Esophagus muscularis mucosa (tissue), 4 donors: ENCODE measurements at regions not wholly inside any gene's neighbourhood (a gene's known extent, or its start where the extent isn't known, plus 50 kb on each side); places are given as distances from the start of the nearest gene placed in this dataset.

Experiments used
- DNase-seq: peaks from one replicate; pipeline ENCODE4 v3.0.0-alpha.2; 2017; ENCODE audit errors: extremely low spot score
- H3K27ac ChIP-seq, 4 donors: fragments of 200-600 bp; sonication (generic); replicated peaks in 1 of 4; 1 replicate in 3 of 4; 2 replicates in 1 of 4; pipeline ENCODE4 v1.5.1; 2016 to 2019; ENCODE audit warnings: mild to moderate bottlenecking in 1 of 4
- H3K27me3 ChIP-seq, 4 donors: fragments of 200-600 bp; sonication (generic); one replicate each; pipeline versions ENCODE4 v1.5.1 to v1.6.0; 2016 to 2019
- H3K36me3 ChIP-seq, 4 donors: fragments of 200-600 bp; sonication (generic); one replicate each; pipeline ENCODE4 v1.5.1; 2016 to 2019
- H3K4me1 ChIP-seq, 4 donors: fragments of 200-600 bp; sonication (generic); one replicate each; pipeline ENCODE4 v1.5.1; 2016 to 2019
- H3K4me3 ChIP-seq, 4 donors: fragments of 200-600 bp; sonication (generic); 1 replicate in 2 of 4; 2 replicates in 2 of 4; pipeline ENCODE4 v1.5.1; 2016 to 2019; ENCODE audit warnings: mild to moderate bottlenecking in 4 of 4, moderate library complexity in 1 of 4
- H3K9me3 ChIP-seq, 4 donors: fragments of 200-600 bp; sonication (generic); 1 replicate in 3 of 4; 2 replicates in 1 of 4; pipeline ENCODE4 v1.5.1; 2016 to 2019
- CTCF ChIP-seq, 3 experiments: fragments of 200-600 bp in 2 of 3; fragments of 450-650 bp in 1 of 3; sonication (generic) in 2 of 3; IDR thresholded peaks; one replicate each; pipeline ENCODE4 v1.5.1; 2017 to 2019; ENCODE audit warnings: antibody characterized with exemption in 3 of 3, mild to moderate bottlenecking in 2 of 3, moderate library complexity in 1 of 3
- EP300 ChIP-seq: sonication (generic); formaldehyde crosslinking; IDR thresholded peaks from one replicate; pipeline ENCODE4 v1.6.1; 2017; ENCODE audit warnings: antibody characterized with exemption
- POLR2A ChIP-seq: fragments of 450-650 bp; IDR thresholded peaks from one replicate; pipeline ENCODE4 v1.6.1; 2017; ENCODE audit warnings: antibody characterized with exemption, moderate library complexity, mild to moderate bottlenecking, low read depth
- POLR2AphosphoS5 ChIP-seq, 2 donors: sonication (generic); formaldehyde crosslinking; IDR thresholded peaks; one replicate each; pipeline ENCODE4 v1.6.1; 2017; ENCODE audit warnings: antibody characterized with exemption in 2 of 2
- WGBS: methylation state at CpG from one replicate; pipeline ENCODE4 v1.1.5; 2018; 5-methylcytosine and 5-hydroxymethylcytosine counted together
- intact Hi-C: fragments of 100-400 bp; cut with DNase I; formaldehyde crosslinking; loops from one replicate; pipeline ENCODE4 v1.15.1; 2023

- 90% methylated on average over 5 of the region's 5 CpGs for WGBS
- DNase-seq = no peak
- Histone ChIP-seq H3K27me3 (no peaks in the 10 kb centered on the region), H3K36me3 (no peaks in the 10 kb centered on the region), H3K27ac (no peak overlapping the region), H3K4me3 (no peak overlapping the region), H3K4me1 (no peaks in the 10 kb centered on the region), H3K9me3 (peaks cover 0 to 5% (median 0%) of the 10 kb centered on the region in 4 donors)
- no peak for TF ChIP-seq POLR2AphosphoS5 (IDR thresholded peaks at IDR 0.05)
- TF ChIP-seq POLR2A = no peak
- TF ChIP-seq EP300 = no peak
- no peak for TF ChIP-seq CTCF (IDR thresholded peaks at IDR 0.05)
- intact Hi-C loops = no loop called here
Measured at GRCh38 chr21:28608646-28609045, 384.0 kb downstream of the LTN1 start.

- TF ChIP-seq POLR2A (no peak), EP300 (no peak), POLR2AphosphoS5 (IDR thresholded peaks at IDR 0.05) (no peak), CTCF (IDR thresholded peaks at IDR 0.05) (no peak)
- DNase-seq = no peak
- 94% methylated on average over 4 of the region's 4 CpGs for WGBS
- Histone ChIP-seq H3K27me3 (no peaks in the 10 kb centered on the region), H3K9me3 (peaks cover 0 to 5% (median 0%) of the 10 kb centered on the region in 4 donors), H3K4me3 (no peak overlapping the region), H3K27ac (no peak overlapping the region), H3K4me1 (no peaks in the 10 kb centered on the region), H3K36me3 (no peaks in the 10 kb centered on the region)
- intact Hi-C loops = no loop called here
Measured at GRCh38 chr21:28607545-28607944, 385.1 kb downstream of the LTN1 start.

GRCh38 chr21:28604946-28605537, 387.6 kb downstream of the LTN1 start:
- Histone ChIP-seq H3K4me1 (no peaks in the 10 kb centered on the region), H3K27ac (no peak overlapping the region), H3K27me3 (no peaks in the 10 kb centered on the region), H3K4me3 (no peak overlapping the region), H3K9me3 (peaks cover 0 to 5% (median 4%) of the 10 kb centered on the region in 4 donors), H3K36me3 (no peaks in the 10 kb centered on the region)
- no peak for TF ChIP-seq EP300
- no peak for TF ChIP-seq CTCF (IDR thresholded peaks at IDR 0.05)
- no peak for TF ChIP-seq POLR2AphosphoS5 (IDR thresholded peaks at IDR 0.05)
- TF ChIP-seq POLR2A = no peak
- WGBS = 91% methylated on average over 3 of the region's 3 CpGs
- intact Hi-C loops = no loop called here
- DNase-seq = no peak

- Histone ChIP-seq H3K27me3 (no peaks in the 10 kb centered on the region), H3K4me3 (no peak overlapping the region), H3K27ac (no peak overlapping the region), H3K36me3 (no peaks in the 10 kb centered on the region), H3K9me3 (peaks cover 0 to 8% (median 4%) of the 10 kb centered on the region in 4 donors), H3K4me1 (no peaks in the 10 kb centered on the region)
- DNase-seq = no peak
- intact Hi-C loops = no loop called here
- no peak for TF ChIP-seq CTCF (IDR thresholded peaks at IDR 0.05)
- TF ChIP-seq POLR2AphosphoS5 (IDR thresholded peaks at IDR 0.05) = no peak
- no peak for TF ChIP-seq EP300
- TF ChIP-seq POLR2A = no peak
Measured at GRCh38 chr21:28602546-28602945, 390.1 kb downstream of the LTN1 start.

- intact Hi-C loops = no loop called here
- no peak overlapping the region for H3K27ac ChIP-seq
- H3K36me3 ChIP-seq = no peaks in the 10 kb centered on the region
- TF ChIP-seq EP300 (no peak), CTCF (IDR thresholded peaks at IDR 0.05) (no peak), POLR2AphosphoS5 (IDR thresholded peaks at IDR 0.05) (no peak), POLR2A (no peak)
- WGBS = 94% methylated on average over 2 of the region's 3 CpGs
- no peak overlapping the region for H3K4me3 ChIP-seq
- peaks cover 0 to 8% (median 4%) of the 10 kb centered on the region in 4 donors for H3K9me3 ChIP-seq
- H3K27me3 ChIP-seq = no peaks in the 10 kb centered on the region
- DNase-seq = no peak
- H3K4me1 ChIP-seq = no peaks in the 10 kb centered on the region
Measured at GRCh38 chr21:28598214-28598613, 394.5 kb downstream of the LTN1 start.
